ENCODE measurements at regions not wholly inside any gene's neighbourhood (a gene's known extent, or its start where the extent isn't known, plus 50 kb on each side); places are given as distances from the start of the nearest gene placed in this dataset.

DNA sequence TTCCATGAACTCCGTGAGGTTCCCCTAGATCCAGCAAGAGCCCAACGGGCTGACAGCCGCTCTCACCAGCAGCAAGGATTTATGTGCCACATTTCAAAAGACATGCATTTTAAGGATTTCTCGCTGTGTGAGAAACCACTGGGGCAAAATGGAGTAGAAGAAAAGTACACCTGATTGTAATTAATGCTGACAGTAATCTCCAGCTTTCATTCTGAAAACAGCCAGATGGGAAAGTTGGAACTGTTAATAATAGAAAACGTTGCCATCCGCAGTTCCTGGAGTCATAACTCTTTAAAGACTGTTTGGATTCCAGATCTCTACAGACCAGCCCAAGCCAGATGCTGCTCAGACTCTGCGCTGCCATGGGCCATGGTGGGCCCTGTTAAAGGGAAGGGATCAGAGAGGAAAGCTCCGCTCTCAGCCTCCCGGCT, 216.9 kb upstream of the GLI3 start:
- DNase-seq = no peak

DNA sequence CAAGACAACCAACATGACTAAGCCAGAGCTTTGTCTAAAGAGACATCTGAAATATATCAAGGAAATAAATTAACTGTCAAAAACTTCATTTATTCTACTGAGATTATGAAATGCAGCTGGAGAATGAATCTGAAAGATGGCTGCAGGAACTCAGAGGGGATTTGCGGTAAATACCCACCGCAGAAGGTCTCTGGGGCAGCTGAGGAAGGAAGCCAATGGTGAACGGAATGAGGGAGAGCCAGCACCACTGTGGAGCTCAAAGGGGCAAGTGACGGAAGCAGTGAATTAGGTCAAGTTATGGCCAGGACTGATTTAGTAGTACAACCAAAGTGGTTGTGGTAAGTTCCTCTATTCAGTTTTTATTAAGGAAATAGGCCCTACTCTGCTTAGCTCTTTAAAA, 215.3 kb upstream of the GLI3 start:
- no peak for DNase-seq

DNA sequence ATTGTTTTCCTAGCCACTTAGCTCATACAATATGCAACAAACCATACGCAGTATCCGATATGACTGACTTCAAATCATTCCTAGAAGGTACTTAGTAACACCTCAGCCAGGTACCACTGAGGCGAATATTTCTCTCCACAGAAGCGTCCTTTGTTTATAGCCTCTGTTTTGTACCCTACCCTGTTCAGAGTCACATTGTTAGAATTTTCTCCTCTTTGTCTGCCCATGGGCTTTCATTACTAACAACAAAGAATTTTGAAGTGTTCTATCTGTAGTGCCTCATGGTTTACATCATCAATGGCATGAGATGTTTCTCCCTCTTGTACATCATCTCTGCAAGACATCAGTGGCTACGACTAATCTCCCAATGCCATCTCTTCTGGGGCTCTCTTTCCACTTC, 212.4 kb upstream of the GLI3 start:
- DNase-seq = no peak

DNA sequence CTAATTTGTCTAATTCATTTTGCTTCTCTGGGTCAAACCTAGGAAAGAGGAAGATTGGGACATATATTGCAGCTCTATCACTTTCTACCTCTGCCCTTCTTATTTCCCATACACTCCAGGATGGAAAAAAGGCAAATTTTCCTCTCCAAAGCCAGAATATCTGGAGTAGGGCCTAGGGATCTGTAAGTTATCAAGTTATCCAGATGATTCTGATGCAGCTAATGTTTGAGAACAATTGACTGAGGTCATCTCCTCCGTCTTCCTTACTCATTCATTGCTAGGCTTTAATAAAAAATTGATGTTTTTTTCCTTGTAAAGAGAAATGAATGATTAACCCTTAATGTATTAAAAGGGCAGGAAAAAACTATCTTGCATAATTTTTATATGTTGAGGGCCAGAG, 211.9 kb upstream of the GLI3 start:
- no peak for DNase-seq

DNA sequence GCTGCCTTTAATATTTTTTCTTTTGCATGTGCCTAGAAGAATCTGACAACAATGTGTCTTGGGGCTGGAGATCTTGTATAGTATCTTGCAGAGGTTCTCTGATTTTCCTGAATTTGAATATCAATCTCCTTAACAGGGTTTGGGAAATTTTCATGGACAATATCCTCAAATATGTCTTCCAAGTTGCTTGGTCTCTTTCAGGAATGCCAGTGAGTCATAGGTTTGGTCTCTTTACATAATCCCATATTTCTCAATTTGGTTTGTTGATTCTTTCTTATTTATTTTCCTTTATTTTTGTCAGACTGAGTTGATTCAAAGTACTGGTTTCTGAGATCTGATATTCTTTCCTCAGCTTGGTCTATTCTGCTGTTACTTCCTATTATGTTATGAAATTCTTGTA, 208.7 kb upstream of the GLI3 start:
- DNase-seq = no peak

DNA sequence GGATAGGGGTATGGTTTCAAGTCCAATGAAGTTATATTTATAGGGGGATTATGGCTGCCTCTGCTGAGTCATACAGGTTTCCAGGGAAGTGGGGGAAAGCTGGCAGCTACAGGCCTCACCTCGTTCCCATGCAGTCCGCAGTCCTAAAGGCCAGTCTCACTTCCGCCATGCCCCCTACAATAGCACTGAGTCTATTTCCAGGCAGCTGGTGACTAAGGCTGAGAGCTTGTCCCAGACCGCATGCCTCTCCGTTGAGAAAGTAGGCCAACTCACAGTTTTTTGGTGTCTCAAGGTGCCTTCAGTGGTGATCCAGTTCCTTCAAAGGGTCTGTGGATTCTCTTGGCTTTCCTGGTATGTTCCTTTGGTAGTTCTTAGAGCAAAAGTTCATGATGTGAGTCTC, 203.9 kb upstream of the GLI3 start:
- no peak for DNase-seq

DNA sequence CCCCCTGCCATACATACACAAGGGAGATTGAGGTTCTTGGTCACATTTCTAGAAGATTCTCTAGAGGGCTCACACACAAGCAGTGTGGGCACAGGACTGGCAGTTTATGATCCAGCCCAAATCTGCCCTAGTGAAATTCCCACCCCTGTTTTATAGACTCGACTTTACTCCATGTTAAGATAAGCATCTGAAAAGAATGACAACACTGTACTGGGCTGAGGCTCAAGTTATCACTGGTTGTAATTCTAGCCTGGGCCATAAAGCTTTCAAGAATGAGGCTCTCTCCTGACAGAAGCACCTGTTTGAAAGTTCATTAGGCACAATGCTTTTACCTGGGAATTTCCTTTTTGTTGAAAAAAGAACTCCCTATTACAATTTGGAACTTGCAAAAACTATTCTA, 195.6 kb upstream of the GLI3 start:
- no peak for DNase-seq

DNA sequence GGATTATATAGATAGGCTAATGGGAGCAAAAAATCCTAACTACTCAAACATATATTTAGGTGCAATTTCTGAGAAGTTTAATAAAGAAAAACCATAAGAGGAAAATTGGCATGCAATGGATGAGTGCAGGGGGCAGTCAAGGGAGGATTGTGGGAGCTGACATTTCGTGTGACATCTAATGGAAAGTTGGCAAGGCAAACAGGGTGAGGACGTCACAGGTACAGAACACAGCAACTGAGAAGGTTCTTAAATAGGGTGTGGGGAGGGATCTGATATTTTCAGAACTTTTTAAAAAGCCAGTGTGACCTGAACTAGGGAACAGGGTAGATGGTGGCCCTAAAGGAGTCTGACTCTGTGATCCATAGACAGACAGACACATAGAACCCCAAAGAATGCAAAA, 194.9 kb upstream of the GLI3 start:
- no peak for DNase-seq

DNA sequence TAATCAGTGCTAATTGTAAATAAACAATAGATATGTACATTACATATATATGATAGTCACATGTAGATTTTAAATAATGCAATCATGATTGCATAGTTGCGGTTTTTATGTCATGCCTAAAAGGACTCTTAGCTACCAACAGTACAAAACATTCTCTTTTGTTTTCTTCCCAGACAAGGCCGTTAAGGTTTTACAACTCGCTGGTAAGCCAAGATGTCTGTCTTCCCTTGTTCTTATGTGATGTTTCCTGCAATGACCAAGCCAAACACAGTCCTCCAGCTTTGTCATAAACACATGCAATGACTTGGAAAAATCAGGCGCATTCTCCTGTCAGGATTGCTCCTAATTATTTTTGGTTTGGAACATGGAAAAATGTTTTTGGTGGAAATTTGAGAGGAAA, 192.3 kb upstream of the GLI3 start:
- DNase-seq = no peak

DNA sequence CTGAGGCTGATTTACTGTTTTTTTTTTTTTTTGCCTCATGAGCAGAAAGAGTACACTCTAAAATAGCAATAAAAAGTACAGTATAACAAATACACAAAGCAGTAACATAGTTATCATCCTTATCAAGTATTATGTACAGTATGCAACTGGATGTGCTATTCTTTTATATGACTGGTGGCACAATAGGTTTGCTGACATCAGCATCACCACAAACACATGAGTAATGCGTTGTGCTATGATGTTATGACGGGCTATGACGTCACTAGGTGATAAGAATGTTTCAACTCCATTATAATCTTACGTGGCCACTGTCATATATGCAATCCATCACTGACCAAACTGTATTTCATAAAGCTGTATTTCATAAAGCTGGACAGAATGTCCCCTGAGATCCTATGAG, 189.2 kb upstream of the GLI3 start:
- DNase-seq = no peak

DNA sequence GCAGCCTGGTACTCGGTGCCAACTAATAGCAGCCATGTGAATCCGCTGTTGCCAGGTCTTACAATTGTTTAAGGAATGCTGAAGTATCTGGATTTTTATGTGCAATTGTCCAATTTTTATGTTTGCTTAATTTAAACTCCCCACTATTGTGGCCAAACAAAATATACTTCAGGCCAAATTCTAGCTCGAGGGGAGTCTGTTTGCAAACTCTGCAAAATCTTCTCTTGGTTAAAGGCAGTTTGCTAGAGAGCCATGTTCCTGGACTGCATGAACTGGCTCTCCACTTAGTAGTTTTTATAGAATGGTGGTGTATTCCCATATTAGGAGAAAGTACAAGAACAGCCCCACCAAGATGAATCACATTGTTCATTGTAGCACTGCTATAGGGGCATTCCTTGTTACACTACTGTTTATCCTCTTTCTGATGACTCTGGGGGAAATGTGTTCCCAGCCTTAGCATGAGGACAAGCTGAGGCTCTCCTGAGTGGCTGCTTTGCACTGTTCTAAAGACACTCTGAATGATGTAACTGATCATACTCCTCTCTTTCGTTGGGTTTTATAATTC, 178.0 kb upstream of the GLI3 start:
- DNase-seq = no peak

DNA sequence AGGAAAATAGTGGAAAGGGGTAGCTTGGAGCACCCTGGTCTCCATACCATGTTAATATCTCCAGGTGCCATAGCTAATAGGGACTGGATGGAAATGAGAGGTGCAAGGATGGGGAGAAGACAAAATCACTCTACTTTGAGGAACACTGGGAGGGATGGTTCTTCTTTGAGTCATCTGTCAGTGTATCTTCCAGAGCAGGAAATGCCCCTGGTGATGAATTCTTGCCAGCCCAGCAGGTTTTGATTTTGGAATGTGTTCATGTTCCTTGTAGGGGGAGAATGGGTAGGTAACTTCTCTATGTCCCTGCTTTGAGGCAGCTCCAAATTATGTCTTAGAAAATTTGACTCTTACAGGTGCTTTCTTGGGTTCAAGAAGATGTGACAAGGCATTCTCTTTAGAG, 177.0 kb upstream of the GLI3 start:
- no peak for DNase-seq

DNA sequence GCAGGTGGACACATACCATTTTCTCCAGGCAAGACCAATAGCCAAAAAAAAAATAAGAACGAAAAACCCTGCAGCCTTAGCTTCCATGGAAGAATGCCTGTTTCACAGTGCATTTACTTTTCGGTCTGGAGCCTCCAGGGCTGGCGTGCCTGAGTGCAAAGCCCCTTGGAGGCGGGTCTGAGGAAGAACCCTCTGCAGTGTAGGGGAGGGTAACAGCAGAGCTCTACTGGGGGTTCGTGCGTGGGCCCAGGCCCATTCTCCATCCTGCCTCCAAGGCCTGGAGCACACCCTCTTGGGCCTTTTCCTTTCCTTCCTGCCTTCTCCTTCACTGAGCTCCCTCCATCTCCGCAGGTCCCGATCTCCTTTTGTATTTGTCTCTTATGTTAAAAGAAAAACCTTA, 172.3 kb upstream of the GLI3 start:
- DNase-seq = no peak

DNA sequence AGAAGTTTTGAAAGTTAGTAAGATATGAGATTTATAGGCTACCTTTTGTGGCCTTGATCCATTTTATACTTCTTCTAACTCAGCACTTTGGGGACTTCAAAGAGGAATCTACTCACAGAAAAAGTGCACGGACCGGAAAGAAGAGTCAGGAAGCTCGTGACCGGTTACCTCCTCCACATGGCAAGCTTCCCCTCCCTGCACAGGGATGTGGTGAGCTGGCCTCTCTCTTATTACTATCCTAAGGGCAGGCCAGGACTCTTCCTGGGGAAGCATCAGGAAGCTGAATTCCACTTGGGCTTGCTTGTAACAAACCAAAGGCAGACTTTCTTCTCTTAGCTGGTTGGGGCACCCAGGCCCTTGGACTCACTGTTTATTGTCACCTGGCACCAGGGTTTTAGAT, 170.8 kb upstream of the GLI3 start:
- no peak for DNase-seq

DNA sequence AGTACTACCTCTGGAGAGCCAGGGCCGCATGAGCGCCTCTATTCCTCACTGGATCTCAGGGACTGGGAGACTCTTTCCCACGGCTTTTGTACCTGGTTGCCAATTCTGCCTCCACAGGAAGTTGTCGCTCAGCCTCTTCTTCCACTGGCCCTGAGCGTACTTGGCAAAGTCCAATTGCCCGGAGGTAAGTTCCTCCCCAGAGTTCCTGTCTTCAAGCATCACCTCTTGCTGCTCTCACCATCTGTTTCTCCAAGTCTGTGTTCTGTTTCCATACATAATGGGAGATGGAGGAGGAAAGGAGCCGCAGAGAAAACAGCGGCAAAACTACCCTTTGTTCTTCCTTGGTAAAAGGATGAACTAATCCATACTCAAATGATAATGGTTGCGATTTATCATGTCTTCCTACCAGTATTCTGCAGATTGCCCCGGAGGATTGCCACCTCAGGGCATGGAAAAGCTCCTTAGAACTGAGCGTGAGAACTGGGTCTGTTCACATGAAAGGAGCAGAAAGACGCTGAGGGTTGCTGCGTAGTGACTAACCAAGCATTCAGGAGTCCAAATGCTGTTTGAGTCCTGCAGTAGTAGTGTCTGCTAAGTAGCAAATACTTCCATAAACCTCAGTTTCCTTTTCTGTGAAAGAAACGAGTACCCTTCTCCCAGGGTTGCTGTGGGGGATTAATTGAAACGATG, 170.2 kb upstream of the GLI3 start:
- no peak for DNase-seq

DNA sequence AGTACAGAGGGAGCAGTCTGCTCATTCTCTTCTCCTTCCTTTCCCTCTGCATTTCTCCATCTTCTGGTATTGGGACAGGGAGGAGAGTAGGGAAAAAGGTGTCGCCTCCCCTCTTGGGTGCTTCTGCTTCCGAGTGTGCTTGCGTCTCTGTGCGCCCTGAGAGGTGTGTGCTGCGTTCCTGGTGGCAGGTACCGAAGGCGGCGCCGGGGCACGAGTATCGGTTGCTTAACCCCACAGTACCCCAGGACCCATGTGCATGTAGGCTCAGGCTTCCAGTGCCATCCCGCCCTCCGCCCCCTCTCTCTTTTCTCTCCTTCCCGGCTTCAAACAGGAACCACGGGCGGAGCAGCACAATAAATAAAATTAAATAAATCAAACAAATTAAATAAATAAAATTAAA, 169.3 kb upstream of the GLI3 start:
- DNase-seq = no peak

DNA sequence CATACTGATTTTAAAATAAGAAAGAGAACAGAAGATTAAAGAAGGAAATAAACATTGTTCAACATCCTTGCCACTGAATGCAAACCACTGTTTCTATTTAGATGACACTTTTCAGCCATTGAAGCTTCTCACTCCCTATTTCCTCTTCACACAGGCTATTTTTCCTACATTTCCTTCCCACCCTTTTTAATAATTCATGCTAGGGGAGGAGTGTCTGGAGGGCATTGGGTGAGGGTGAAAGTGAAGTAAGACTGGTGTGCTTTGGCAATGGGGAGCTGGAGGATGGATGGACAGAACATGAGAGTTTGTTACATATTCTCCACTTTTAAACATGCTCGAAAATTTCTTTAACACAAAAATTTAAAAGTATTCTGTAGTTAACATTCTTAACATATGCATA, 168.8 kb upstream of the GLI3 start:
- no peak for DNase-seq

DNA sequence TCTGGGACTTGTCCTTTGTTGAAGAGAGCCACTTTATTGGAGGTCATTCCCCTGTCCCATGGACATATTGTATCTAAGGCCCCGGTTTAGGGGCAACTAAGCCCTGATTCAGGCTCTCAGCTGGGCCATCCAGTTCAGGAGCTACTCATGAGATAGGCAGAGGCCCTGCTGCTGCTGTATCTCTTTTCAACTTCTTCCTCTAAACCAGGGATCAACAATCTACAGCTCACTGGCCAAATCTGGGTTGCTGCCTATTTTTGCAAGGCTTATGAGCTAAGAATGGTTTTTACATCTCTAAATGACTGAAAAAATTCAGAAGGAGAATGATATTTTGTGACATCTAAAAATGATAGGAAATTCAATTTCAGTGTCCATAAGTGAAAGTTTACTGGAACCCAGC, 166.8 kb upstream of the GLI3 start:
- DNase-seq = no peak

DNA sequence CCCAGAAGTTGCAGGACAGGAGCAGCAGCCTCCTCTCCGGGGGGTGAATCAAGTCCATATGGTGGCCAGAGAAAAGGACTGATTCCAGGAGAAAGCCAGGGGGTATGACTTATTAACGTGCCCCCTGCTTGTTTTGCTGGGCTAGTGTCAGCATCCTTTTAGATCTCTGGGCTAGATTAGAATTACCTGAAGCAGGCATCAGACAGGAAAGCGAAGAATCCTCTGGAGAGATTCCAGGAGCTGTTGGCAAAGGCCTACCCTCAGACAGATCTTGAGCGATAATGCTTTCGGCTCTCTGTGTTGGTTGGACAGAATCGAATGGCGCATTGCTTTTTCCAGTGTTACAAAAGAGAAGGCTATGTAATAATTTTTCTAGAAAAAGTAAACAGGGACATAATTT, 164.0 kb upstream of the GLI3 start:
- no peak for DNase-seq

DNA sequence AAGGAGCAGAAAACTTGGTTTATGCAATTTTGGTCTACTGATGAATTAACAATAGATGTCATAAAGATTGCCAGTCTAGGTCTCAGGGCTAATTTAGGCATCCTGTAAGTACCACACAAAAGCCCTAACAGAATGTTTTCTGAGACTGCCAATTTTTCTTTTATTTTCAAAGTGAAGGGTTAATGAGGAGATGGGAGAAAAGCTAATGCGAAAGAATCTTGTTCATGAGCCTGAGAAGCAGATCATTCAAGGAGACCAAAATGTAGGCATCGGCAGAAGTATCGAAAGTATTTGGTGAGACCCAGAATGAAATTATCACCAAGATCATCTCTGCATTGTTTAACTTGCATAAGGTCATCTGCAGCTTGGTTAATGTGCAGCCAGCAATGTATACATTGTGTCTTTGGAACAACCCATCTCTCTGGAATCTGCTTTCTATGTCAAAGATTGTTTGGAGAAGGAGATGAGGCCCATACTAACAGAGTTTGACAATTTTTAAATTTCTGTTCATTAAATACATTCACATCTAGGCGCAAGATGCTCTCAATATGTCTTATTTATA, 163.3 kb upstream of the GLI3 start:
- no peak for DNase-seq

DNA sequence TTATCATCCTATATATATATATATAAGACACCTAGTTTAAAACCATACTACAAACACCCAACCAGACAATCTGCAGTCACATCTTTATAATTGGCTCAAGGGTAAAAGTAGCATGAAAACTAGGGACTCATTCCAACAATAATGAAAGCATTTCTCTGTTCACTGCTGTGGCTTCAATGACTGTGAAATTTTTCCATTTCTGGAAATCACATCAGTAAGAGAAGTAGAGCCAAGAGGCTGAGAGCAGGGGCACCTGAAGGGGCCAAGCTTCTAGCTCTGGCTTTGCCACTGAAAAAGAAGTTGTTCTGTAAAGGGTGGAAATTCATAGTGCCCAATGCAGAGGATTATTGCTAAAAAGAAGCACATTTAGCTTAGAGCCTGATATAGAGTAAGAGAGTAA, 158.6 kb upstream of the GLI3 start:
- DNase-seq = no peak

DNA sequence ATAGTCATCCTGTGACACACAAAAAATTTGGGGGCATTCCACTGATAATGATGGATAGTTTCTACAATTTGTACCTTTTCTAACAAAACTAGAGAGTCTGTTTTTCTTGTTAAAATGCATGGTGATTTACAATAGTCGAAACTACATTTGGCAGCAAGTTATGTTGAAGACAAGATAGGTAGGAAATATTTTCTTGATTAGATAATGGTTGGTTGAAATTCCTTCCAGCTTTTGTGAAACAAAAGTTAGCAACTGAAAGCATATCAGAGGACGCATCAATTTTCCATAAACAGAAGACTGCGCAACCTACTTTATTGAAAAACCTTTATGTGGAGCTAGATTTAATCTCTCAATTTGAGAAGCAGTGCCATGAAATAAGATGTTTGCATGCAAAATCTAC, 155.8 kb upstream of the GLI3 start:
- no peak for DNase-seq

DNA sequence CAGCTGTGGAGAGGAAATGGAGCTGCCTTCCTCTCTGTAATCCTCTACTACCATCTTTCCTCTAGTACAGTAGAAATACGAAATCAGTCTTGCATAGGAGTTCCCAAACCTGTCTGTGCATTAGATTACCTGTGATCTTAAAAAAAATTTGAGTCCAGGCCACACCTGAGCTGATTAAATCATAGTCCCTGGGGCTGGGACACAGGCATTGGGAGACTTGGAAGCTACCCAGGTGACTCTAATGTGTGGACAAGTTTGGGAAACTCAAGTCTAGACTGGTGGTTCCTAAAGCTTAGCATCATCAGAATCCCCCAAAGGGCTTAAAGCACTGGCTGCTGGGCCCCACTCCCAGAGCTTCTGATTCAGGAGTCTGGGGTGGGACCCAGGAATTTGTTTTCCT, 152.7 kb upstream of the GLI3 start:
- DNase-seq = no peak

DNA sequence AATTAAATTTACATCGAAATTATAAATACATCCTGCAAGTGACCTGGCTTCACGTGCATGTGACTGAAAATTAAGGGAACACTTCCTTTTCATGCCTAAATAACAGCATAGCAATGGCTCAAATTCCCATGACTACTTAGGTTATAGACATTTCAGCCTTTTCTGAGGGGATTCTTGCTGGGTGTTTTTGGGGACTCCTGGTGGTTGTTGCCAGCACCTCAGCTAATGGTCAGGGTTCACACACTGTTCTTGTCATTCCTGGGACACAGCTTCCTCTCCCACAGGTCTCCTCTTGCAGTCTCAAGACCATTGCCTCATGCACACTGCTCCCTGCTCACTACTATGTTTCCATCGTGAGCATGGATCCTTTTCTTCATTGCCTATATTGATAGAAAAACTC, 148.9 kb upstream of the GLI3 start:
- DNase-seq = no peak
